ENCODE measurements at regions not wholly inside any gene's neighbourhood (a gene's known extent, or its start where the extent isn't known, plus 50 kb on each side); places are given as distances from the start of the nearest gene placed in this dataset.

DNA sequence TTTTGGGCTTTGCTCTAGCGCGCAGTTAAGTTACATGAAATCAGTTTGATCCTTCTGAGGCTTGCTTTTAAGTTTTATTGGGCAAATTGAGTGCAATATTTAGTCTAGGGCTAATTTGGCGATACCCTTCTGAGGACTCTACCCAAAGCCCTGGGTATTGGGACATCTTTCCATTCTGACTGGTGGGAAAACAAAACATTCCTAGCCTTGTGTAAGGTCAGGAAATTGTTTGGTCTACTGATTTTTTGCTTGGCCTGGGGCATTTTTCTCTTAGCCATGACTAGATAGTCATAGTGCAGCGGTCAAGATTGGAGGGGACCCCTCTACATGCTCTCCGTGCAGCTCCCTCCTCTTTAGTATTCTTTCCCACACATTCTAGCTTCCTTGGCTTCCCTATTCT, 189.6 kb upstream of the PTGFR start:
- H3K36me3 ChIP-seq (ENCODE audit: low read length): no peaks in the 10 kb centered on the region

DNA sequence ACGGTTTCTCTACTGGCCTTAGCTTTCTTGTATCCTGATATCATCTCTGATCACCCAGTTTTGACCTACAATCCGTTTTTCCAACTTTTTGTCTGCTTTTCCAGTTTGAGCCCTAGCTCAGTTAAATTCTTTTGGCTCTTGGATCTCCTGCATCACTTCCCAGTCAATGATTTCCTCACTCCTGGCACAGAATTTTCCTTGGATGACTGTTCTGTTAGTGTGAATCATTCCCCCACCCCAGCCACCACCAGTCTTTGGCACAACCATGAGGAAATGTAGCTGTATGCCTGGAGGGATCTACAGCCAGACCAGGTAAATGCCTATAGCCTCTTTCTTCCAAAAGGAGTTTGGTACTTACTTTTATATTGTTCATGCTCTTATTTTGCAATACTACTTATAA, 187.2 kb upstream of the PTGFR start:
- H3K27me3 ChIP-seq (ENCODE audit: low read length): no peaks in the 10 kb centered on the region
- TF ChIP-seq EZH2phosphoT487 (conservative IDR thresholded peaks at IDR 0.05; ENCODE audit: low read length): no peak
- TF ChIP-seq, protein P1, sequence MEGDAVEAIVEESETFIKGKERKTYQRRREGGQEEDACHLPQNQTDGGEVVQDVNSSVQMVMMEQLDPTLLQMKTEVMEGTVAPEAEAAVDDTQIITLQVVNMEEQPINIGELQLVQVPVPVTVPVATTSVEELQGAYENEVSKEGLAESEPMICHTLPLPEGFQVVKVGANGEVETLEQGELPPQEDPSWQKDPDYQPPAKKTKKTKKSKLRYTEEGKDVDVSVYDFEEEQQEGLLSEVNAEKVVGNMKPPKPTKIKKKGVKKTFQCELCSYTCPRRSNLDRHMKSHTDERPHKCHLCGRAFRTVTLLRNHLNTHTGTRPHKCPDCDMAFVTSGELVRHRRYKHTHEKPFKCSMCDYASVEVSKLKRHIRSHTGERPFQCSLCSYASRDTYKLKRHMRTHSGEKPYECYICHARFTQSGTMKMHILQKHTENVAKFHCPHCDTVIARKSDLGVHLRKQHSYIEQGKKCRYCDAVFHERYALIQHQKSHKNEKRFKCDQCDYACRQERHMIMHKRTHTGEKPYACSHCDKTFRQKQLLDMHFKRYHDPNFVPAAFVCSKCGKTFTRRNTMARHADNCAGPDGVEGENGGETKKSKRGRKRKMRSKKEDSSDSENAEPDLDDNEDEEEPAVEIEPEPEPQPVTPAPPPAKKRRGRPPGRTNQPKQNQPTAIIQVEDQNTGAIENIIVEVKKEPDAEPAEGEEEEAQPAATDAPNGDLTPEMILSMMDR (IDR thresholded peaks at IDR 0.05; ENCODE audit: insufficient read depth, low read length, poor library complexity, severe bottlenecking): no peak
- no peaks in the 10 kb centered on the region for H3K79me2 ChIP-seq (ENCODE audit: insufficient read depth, low read length)
- no peak overlapping the region for H3K27ac ChIP-seq (ENCODE audit: low read depth, low read length)
- no peaks in the 10 kb centered on the region for H3F3A ChIP-seq (ENCODE audit: insufficient read depth)
- H2AFZ ChIP-seq (ENCODE audit: low read depth, low read length, severe bottlenecking): no peak overlapping the region
- no peak overlapping the region for H3K4me2 ChIP-seq (ENCODE audit: low read depth, low read length, poor library complexity, severe bottlenecking)
- H4K20me1 ChIP-seq (ENCODE audit: low read depth, low read length): no peaks in the 10 kb centered on the region
- H3K9ac ChIP-seq (ENCODE audit: low read length): no peak overlapping the region
- no peak overlapping the region for H3K4me3 ChIP-seq (ENCODE audit: insufficient read depth, low read length, poor library complexity, severe bottlenecking)
- no peaks in the 10 kb centered on the region for H3K36me3 ChIP-seq (ENCODE audit: low read length)
- no peaks in the 10 kb centered on the region for H3K9me2 ChIP-seq (replicated peaks; ENCODE audit: insufficient read depth, low read length)
- H3K9me3 ChIP-seq (ENCODE audit: insufficient read depth, low read length): no peaks in the 10 kb centered on the region

More for the DNA sequence above, 189.6 kb upstream of the PTGFR start:
- no peaks in the 10 kb centered on the region for H3K79me2 ChIP-seq (ENCODE audit: insufficient read depth, low read length)
- no peak overlapping the region for H3K4me3 ChIP-seq (ENCODE audit: insufficient read depth, low read length, poor library complexity, severe bottlenecking)
- no peaks in the 10 kb centered on the region for H4K20me1 ChIP-seq (ENCODE audit: low read depth, low read length)
- no peak overlapping the region for H2AFZ ChIP-seq (ENCODE audit: low read depth, low read length, severe bottlenecking)
- no peaks in the 10 kb centered on the region for H3K27me3 ChIP-seq (ENCODE audit: low read length)
- no peak overlapping the region for H3K4me2 ChIP-seq (ENCODE audit: low read depth, low read length, poor library complexity, severe bottlenecking)
- H3K9ac ChIP-seq (ENCODE audit: low read length): no peak overlapping the region
- TF ChIP-seq, protein P1 (IDR thresholded peaks at IDR 0.05; ENCODE audit: insufficient read depth, low read length, poor library complexity, severe bottlenecking): no peak
- no peak for TF ChIP-seq EZH2phosphoT487 (conservative IDR thresholded peaks at IDR 0.05; ENCODE audit: low read length)
- H3K27ac ChIP-seq (ENCODE audit: low read depth, low read length): no peak overlapping the region
- no peaks in the 10 kb centered on the region for H3F3A ChIP-seq (ENCODE audit: insufficient read depth)
- no peaks in the 10 kb centered on the region for H3K9me3 ChIP-seq (ENCODE audit: insufficient read depth, low read length)
- no peaks in the 10 kb centered on the region for H3K9me2 ChIP-seq (replicated peaks; ENCODE audit: insufficient read depth, low read length)

DNA sequence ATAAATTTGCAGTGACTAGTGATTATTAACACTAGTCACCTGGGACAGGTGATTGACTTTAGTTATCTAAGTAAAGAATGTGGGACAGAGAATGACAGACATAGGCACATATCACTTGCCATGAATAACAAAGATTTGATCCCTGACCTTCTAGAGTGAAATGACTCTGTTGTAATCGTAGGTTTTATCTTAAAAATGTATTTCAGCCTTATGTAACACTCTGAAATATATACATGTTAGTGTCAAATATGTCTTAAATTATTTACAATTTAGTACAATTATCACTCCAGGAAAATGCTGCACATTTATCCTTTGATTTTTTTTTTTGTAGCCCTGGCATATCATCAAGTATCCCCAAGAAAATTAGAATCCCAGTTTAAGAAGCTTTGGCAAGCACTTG, 186.4 kb upstream of the PTGFR start:
- no peaks in the 10 kb centered on the region for H3K9me2 ChIP-seq (replicated peaks; ENCODE audit: insufficient read depth, low read length)
- no peak overlapping the region for H3K27ac ChIP-seq (ENCODE audit: low read depth, low read length)
- TF ChIP-seq, protein P1 (IDR thresholded peaks at IDR 0.05; ENCODE audit: insufficient read depth, low read length, poor library complexity, severe bottlenecking): no peak
- TF ChIP-seq EZH2phosphoT487 (conservative IDR thresholded peaks at IDR 0.05; ENCODE audit: low read length): no peak
- H3K27me3 ChIP-seq (ENCODE audit: low read length): no peaks in the 10 kb centered on the region
- H4K20me1 ChIP-seq (ENCODE audit: low read depth, low read length): no peaks in the 10 kb centered on the region
- H3F3A ChIP-seq (ENCODE audit: insufficient read depth): no peaks in the 10 kb centered on the region
- H3K4me2 ChIP-seq (ENCODE audit: low read depth, low read length, poor library complexity, severe bottlenecking): no peak overlapping the region
- H3K36me3 ChIP-seq (ENCODE audit: low read length): no peaks in the 10 kb centered on the region
- no peaks in the 10 kb centered on the region for H3K79me2 ChIP-seq (ENCODE audit: insufficient read depth, low read length)
- H3K9ac ChIP-seq (ENCODE audit: low read length): no peak overlapping the region
- no peaks in the 10 kb centered on the region for H3K9me3 ChIP-seq (ENCODE audit: insufficient read depth, low read length)
- H3K4me3 ChIP-seq (ENCODE audit: insufficient read depth, low read length, poor library complexity, severe bottlenecking): no peak overlapping the region
- no peak overlapping the region for H2AFZ ChIP-seq (ENCODE audit: low read depth, low read length, severe bottlenecking)
